ENCODE measurements at regions not wholly inside any gene's neighbourhood (a gene's known extent, or its start where the extent isn't known, plus 50 kb on each side); places are given as distances from the start of the nearest gene placed in this dataset.

- no peak for DNase-seq
These were observed 67.6 kb upstream of the ERBB4 start for GRCh38 chr2:212606232-212606631.

- no peak for DNase-seq
These were observed 58.1 kb upstream of the ERBB4 start for GRCh38 chr2:212596688-212597087.

GRCh38 chr2:212596276-212596675 is 57.7 kb upstream of the ERBB4 start:
- DNase-seq = no peak

- peak in 1 of 5 experiments; percentile 45 for DNase-seq
These were observed 56.5 kb upstream of the ERBB4 start for GRCh38 chr2:212595036-212595654.

- DNase-seq = no peak
These were observed 54.1 kb upstream of the ERBB4 start for GRCh38 chr2:212592695-212593094.

All from T-helper 2 cell (primary cell).